Left lung (tissue), 4 donors: ENCODE measurements at regions not wholly inside any gene's neighbourhood (a gene's known extent, or its start where the extent isn't known, plus 50 kb on each side); places are given as distances from the start of the nearest gene placed in this dataset.
"Not testable (repeated sequence)": the region's sequence is repeated elsewhere in the genome, so short reads cannot be mapped to it uniquely, and the experiment has no call there.

Experiments used
- ATAC-seq: fragments of 200-7000 bp; cut with Tn5 transposase; one replicate; pipeline ENCODE4 v1.9.1; 2020; ENCODE audit warnings: moderate library complexity
- DNase-seq, 4 donors: peaks; one replicate each; pipeline ENCODE4 v3.0.0-alpha.2; 2013 to 2020
- H3K27ac ChIP-seq, 2 donors: fragments of 200-600 bp; sonication (generic) in 1 of 2; one replicate each; pipeline versions ENCODE4 v1.5.0 to v1.8.0; 2020 to 2021
- H3K27me3 ChIP-seq, 2 donors: fragments of 200-600 bp; sonication (generic) in 1 of 2; one replicate each; pipeline versions ENCODE4 v1.5.0 to v1.8.0; 2020 to 2021
- H3K36me3 ChIP-seq, 2 donors: fragments of 200-600 bp; sonication (generic) in 1 of 2; one replicate each; pipeline versions ENCODE4 v1.5.0 to v1.8.0; 2020 to 2021
- H3K4me1 ChIP-seq, 2 donors: fragments of 200-600 bp; one replicate each; pipeline ENCODE4 v1.8.0; 2021
- H3K4me3 ChIP-seq, 2 donors: fragments of 200-600 bp; sonication (generic) in 1 of 2; one replicate each; pipeline versions ENCODE4 v1.5.0 to v1.8.0; 2020 to 2021; ENCODE audit warnings: mild to moderate bottlenecking in 1 of 2
- H3K9me3 ChIP-seq, 2 donors: fragments of 200-600 bp; sonication (generic) in 1 of 2; one replicate each; pipeline versions ENCODE4 v1.5.0 to v1.8.0; 2020 to 2021
- CTCF ChIP-seq, 2 donors: fragments of 200-600 bp; sonication (generic) in 1 of 2; IDR thresholded peaks; one replicate each; pipeline versions ENCODE4 v1.5.0 to v1.8.0; 2021; ENCODE audit warnings: antibody characterized with exemption in 2 of 2
- intact Hi-C, 2 donors: fragments of 100-400 bp; cut with DNase I; formaldehyde crosslinking; loops; one replicate each; pipeline versions ENCODE4 v1.11.2 to v1.14.2; 2022
- donor health status: DM: no; HTN: yes; CAD: no.
- donor health status: DM: no; HTN: no; CAD: no.

DNA sequence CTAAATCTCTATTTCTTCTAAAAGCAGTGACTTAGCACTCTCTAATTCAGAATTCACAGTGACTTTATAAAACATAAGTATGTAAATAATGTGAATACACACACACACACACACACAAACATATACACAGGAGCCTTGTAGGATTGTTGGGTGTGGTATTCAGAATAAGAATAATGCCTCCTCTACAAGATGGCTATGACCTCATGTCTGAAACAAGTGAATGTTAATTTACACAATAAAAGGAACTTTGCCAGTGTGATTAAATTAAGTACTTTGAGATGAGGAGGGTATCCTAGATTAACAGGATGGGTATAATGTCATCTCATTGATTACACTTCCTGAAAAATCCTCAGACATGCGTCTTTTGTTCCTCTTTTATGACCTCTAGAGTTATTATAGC is 234.6 kb downstream of the SLITRK6 start:
- intact Hi-C loops, result no loop called here
- Histone ChIP-seq H3K4me1 (no peaks in the 10 kb centered on the region), H3K9me3 (no peaks in the 10 kb centered on the region), H3K27ac (no peak overlapping the region), H3K4me3 (no peak overlapping the region), H3K36me3 (no peaks in the 10 kb centered on the region), H3K27me3 (no peaks in the 10 kb centered on the region)
- DNase-seq (no peak), ATAC-seq (no peak)
- no peak for TF ChIP-seq CTCF (IDR thresholded peaks at IDR 0.05)

GRCh38 chr13:85562282-85562681 is 236.9 kb downstream of the SLITRK6 start:
- Histone ChIP-seq H3K4me3 (no peak overlapping the region), H3K36me3 (no peaks in the 10 kb centered on the region), H3K27me3 (no peaks in the 10 kb centered on the region), H3K4me1 (no peaks in the 10 kb centered on the region), H3K9me3 (no peaks in the 10 kb centered on the region), H3K27ac (no peak overlapping the region)
- intact Hi-C loops, result no loop called here
- peak in 1 of 4 donors; percentile 51 for DNase-seq
- TF ChIP-seq CTCF (IDR thresholded peaks at IDR 0.05), result no peak
- ATAC-seq, result no peak

DNA sequence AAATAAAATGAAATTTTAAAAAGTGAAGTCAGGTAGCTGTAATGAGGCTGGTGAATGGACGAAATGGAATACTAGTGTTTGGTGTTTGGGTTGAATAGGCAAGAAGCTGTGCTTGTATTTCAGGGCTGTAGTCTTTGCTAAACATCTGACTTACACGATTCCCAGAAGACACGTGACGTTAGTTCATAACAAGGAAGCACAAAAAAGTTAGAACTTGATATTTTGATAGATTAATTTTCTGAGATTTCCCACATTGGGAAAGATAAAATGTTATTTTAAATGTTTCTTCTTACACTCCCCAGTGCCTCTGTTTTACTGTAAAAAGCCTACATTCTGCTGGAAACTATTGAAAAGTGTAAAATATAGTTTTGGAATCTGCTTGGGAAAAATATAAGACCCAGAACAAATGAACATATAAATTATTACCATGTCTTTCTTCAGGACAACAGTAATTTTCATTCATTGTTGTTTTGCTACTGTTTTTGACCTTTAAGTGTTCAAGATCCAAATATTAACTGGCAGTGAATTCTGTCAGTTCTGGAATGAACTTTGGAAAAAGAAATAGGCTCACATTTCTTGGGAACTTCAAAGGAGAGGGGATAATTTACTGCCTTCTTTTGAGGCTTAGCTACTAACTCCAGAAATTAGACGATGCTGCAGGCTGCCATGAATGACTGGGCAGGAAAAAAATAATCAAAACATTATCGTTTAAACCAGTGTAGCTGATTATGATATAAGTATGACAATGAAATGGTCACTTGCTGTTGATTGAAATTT is 241.3 kb downstream of the SLITRK6 start:
- Histone ChIP-seq H3K4me3 (no peak overlapping the region), H3K4me1 (no peaks in the 10 kb centered on the region), H3K36me3 (no peaks in the 10 kb centered on the region), H3K27ac (no peak overlapping the region), H3K9me3 (no peaks in the 10 kb centered on the region), H3K27me3 (no peaks in the 10 kb centered on the region)
- no peak for TF ChIP-seq CTCF (IDR thresholded peaks at IDR 0.05)
- intact Hi-C loops, result no loop called here
- DNase-seq (no peak), ATAC-seq (no peak)

DNA sequence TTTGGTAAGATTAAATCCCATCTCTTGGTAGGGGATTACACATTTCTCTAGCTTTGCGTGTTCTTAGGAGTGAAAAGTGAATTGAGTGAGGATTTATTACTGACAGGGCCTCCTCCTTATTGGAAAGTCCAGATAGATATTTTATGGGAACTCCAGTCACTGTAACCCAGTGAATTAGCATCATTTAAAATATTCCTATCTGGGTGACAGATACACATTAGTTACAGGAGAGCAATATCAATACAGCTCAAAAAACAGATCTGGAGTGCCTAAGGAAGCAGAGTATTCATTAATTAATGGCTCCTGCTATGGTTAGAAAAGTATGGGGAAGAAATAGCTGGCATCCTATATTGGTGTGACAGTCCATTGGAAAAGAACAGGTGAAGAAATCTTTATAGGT is 248.2 kb downstream of the SLITRK6 start:
- no peak for ATAC-seq
- Histone ChIP-seq H3K27ac (no peak overlapping the region), H3K4me1 (no peaks in the 10 kb centered on the region), H3K36me3 (no peaks in the 10 kb centered on the region), H3K4me3 (no peak overlapping the region), H3K27me3 (no peaks in the 10 kb centered on the region), H3K9me3 (peaks cover 0 to 23% of the 10 kb centered on the region in 2 donors)
- TF ChIP-seq CTCF (IDR thresholded peaks at IDR 0.05), result no peak
- intact Hi-C loops, result no loop called here
- DNase-seq, result no peak

DNA sequence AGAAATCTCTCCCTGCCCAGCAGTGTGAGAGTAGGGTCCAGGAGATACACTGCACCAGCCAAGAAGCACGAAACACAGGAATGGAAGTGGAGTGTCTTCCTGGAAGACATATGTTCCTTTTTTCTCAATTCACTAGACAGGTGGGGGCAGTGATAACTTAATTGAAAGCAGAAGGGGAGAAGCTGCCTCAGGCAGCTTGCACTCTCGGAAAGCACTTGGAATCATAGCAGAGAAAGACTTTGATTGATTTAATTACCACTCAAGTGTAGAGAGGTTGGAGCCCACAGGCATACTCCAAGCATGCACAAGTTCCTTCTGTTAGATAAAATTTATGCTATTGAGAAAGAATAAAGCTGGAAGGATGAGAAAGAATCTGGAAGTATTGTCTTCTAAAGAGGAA is 249.4 kb downstream of the SLITRK6 start:
- no peak for ATAC-seq

GRCh38 chr13:85548845-85549244 is 250.4 kb downstream of the SLITRK6 start:
- intact Hi-C loops, H3K4me3 ChIP-seq, ATAC-seq, H3K4me1 ChIP-seq, H3K36me3 ChIP-seq, H3K27ac ChIP-seq, H3K27me3 ChIP-seq, DNase-seq: not testable (repeated sequence)
- H3K9me3 ChIP-seq, result peaks cover 0 to 23% of the 10 kb centered on the region in 2 donors

More for the DNA sequence above, 249.4 kb downstream of the SLITRK6 start:
- no peak overlapping the region for H3K4me3 ChIP-seq
- no peaks in the 10 kb centered on the region for H3K27me3 ChIP-seq
- no peak overlapping the region for H3K27ac ChIP-seq
- intact Hi-C loops, result no loop called here
- H3K4me1 ChIP-seq, result no peaks in the 10 kb centered on the region
- TF ChIP-seq CTCF (IDR thresholded peaks at IDR 0.05), result no peak
- H3K36me3 ChIP-seq, result no peaks in the 10 kb centered on the region
- DNase-seq, result no peak
- H3K9me3 ChIP-seq, result peaks cover 0 to 23% of the 10 kb centered on the region in 2 donors
